GM12875 (cell line): ENCODE measurements at regions not wholly inside any gene's neighbourhood (a gene's known extent, or its start where the extent isn't known, plus 50 kb on each side); places are given as distances from the start of the nearest gene placed in this dataset.

Source experiments
- H3K4me3 ChIP-seq: one replicate; pipeline ENCODE4 v1.5.1; 2011; ENCODE audit warnings: low read depth, low read length, control low read depth
- TF ChIP-seq, protein P1 (sequence below): IDR thresholded peaks from 2 replicates; pipeline ENCODE4 v1.5.1; 2011; ENCODE audit warnings: low read depth, mild to moderate bottlenecking, control low read depth, inconsistent platforms, low read length, moderate library complexity, borderline replicate concordance; ENCODE audit not compliant: insufficient read depth

DNA sequence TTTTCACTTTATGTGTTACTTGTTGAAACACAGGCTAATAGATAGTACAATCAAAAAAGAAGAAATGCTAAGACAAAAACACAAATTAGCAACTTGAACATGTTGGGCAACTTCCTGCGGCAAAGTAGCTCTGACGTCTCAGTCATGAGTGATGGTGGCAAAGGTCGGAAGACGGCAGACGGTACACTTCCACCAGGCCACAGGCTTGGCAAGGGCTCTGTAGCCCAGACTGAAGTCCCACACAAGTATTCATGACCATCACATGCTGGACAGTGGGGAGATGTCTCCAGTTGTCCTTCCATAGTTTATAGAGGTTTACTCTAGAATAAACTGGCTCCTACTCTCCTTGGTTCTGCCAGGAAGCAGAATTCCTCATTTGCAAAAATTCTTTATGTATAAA lies 831.3 kb downstream of the MTRR start:
- TF ChIP-seq, protein P1, sequence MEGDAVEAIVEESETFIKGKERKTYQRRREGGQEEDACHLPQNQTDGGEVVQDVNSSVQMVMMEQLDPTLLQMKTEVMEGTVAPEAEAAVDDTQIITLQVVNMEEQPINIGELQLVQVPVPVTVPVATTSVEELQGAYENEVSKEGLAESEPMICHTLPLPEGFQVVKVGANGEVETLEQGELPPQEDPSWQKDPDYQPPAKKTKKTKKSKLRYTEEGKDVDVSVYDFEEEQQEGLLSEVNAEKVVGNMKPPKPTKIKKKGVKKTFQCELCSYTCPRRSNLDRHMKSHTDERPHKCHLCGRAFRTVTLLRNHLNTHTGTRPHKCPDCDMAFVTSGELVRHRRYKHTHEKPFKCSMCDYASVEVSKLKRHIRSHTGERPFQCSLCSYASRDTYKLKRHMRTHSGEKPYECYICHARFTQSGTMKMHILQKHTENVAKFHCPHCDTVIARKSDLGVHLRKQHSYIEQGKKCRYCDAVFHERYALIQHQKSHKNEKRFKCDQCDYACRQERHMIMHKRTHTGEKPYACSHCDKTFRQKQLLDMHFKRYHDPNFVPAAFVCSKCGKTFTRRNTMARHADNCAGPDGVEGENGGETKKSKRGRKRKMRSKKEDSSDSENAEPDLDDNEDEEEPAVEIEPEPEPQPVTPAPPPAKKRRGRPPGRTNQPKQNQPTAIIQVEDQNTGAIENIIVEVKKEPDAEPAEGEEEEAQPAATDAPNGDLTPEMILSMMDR = no peak
- no peak overlapping the region for H3K4me3 ChIP-seq

DNA sequence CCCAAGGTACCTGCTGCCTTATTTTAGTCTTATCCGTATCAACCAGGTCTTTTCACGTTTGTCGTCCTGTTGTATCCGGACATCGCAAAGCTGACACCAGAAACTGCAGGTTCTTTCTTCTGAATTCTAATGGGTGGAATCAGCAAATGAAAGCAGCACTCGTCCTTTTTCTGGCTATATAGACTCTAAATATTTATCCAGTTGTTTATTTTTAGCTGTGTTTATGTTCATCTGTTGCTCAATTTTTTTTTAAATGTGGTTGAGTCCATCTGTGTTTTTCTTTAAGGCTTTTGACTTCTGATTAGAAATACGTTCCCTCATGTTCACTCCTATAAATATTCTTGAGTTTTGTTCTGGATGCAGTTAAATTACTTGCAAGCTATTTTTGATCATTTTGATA lies 831.7 kb downstream of the MTRR start:
- TF ChIP-seq, protein P1 = no peak
- H3K4me3 ChIP-seq = no peak overlapping the region

DNA sequence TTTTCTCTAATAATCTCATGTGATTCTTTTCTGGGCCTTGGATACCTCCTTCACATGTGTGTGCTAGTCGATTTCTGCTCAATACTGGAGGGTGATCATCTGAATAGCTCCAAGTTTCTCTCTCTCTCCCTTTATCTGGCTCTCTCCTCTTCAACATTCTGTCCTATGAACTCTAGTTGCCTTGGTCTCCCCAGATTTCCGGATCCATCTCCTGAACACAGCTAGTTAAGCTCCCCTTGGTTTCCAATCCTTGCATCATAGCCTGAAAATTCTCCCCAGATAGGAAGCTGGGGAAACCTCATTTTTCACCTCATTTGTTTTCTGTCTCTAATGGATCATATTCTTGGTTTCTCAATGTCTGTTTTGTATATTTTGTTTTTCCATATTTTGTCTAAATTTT lies 832.3 kb downstream of the MTRR start:
- no peak overlapping the region for H3K4me3 ChIP-seq
- TF ChIP-seq, protein P1 = no peak

DNA sequence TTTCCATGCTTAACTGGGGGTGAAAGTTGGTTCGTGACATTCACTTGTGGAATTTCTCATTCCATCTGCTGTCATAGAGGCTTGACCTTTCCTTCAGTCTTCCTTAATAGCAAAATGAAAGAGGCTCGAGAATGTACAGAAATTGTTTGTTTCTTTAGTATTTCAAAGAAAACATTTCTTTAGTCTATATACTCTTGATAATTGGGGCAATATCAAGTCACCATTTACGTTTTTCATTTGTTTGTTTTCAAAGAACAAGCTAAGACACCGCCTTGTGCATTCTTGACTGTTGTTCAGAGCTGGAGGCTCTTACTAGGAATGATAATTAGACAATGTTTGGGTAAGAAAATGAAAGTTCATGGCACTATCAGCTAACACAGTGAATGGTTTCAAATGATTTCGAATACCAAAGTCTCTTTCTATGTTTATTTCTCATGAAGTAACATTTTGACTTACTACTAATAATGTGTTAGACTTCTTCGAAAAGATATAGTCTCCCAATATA lies 835.4 kb downstream of the SEMA5A start:
- TF ChIP-seq, protein P1 = no peak
- H3K4me3 ChIP-seq = no peak overlapping the region

DNA sequence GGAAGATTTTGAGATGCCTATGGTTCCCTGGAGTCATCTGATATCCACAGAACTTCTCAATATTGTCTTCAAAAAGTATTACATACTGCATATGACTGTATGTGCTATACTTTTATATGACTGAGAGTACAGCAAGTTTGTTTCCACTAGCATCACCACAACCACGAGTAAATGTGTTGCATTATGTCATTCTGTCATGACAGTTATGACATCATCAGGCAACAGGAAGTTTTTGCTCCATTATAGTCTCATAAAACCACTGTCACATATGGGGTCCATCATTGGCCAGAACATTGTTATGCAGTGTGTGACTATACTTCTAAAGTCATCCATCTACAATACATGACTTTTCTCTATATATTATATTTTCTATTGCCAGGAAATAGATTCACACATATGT lies 831.7 kb downstream of the SEMA5A start:
- TF ChIP-seq, protein P1 = no peak

DNA sequence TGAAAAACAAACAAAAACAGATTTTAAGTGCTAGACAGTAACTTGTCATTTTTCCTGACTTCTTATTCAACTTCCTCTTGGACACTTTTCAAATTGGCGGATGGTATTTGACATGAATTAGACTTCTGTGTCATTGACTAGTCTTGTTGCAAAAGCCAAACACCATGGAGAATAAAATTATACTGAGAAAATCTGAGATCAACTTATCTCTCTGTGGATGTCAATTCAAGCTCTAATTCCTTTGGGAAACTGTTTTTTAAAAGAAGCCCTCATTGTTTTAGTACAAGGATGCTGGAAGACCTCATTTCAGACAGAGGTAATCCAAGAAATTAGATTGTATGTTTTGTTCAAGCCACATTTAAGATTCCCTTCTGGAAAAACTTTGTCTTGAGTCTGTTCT lies 831.0 kb downstream of the SEMA5A start:
- TF ChIP-seq, protein P1 = no peak
- no peak overlapping the region for H3K4me3 ChIP-seq

More for the DNA sequence above, 831.7 kb downstream of the SEMA5A start:
- H3K4me3 ChIP-seq = no peak overlapping the region

DNA sequence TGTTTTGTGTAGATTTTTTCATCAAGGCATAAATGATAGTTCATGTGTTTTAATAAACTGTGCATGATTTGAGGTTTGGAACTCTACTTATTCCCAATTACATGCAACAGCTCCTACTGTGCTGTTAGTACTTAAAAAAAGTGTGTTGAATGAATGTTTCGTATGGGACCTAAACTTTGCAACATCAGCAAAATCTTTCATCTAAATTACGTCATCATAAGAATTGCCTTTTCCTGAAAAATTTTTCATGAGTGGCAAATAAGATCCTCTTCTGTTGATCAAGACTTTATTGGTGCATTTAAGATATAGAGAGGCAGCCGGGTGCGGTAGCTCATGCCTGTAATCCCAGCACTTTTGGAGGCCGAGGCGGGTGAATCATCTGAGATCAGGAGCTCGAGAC lies 826.1 kb downstream of the SEMA5A start:
- H3K4me3 ChIP-seq = no peak overlapping the region
- TF ChIP-seq, protein P1 = no peak
